ENCODE measurements at regions not wholly inside any gene's neighbourhood (a gene's known extent, or its start where the extent isn't known, plus 50 kb on each side); places are given as distances from the start of the nearest gene placed in this dataset.

- no peaks in the 10 kb centered on the region for H3K27me3 ChIP-seq
- intact Hi-C loops (cut with DNase I; ENCODE audit: low total_unique reads) = no loop called here
- no peaks in the 10 kb centered on the region for H3K9me3 ChIP-seq
- H3K4me3 ChIP-seq = no peak overlapping the region
- no peaks in the 10 kb centered on the region for H3K36me3 ChIP-seq (ENCODE audit: low read depth, missing control alignments)
- WGBS, 2 donors = 88 to 94% methylated on average over 4 of the region's 4 CpGs
- no peak for DNase-seq
- H3K4me1 ChIP-seq = no peaks in the 10 kb centered on the region
- TF ChIP-seq CTCF (IDR thresholded peaks at IDR 0.05) = no peak
- TF ChIP-seq POLR2A (IDR thresholded peaks at IDR 0.05) = no peak
- no peak overlapping the region for H3K27ac ChIP-seq
Measured at GRCh38 chr7:52791176-52791700, 244.2 kb upstream of the POM121L12 start.

DNA sequence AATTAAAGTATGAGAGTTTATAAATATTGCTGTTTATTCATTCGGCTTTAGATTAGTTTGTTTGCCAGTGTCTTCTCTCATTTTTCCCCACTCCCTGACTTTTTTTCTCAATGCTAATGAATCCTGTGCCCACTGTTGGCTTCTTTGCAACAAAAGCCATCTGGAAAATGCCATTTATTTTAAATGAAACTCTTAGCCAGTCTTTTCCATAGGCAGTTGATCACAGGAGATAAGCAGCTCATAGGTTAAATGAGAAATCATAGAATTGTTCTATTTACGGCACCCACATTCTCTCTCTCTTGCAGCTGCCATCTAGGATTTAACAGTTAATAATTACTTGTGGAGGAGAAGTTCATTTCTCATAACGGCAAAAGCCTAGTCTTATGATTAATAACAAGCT lies 249.3 kb upstream of the POM121L12 start:
- Histone ChIP-seq H3K4me1 (no peaks in the 10 kb centered on the region), H3K27ac (no peak overlapping the region), H3K9me3 (no peaks in the 10 kb centered on the region), H3K27me3 (no peaks in the 10 kb centered on the region), H3K4me3 (no peak overlapping the region), H3K36me3 (ENCODE audit: low read depth, missing control alignments) (no peaks in the 10 kb centered on the region)
- no peak for DNase-seq
- intact Hi-C loops (cut with DNase I; ENCODE audit: low total_unique reads) = no loop called here
- no peak for TF ChIP-seq POLR2A (IDR thresholded peaks at IDR 0.05)
- no peak for TF ChIP-seq CTCF (IDR thresholded peaks at IDR 0.05)
- 76% methylated on average over 3 of the region's 3 CpGs for WGBS, 2 donors

- H3K9me3 ChIP-seq = no peaks in the 10 kb centered on the region
- H3K4me1 ChIP-seq = no peaks in the 10 kb centered on the region
- TF ChIP-seq CTCF (IDR thresholded peaks at IDR 0.05) = no peak
- no peak for TF ChIP-seq POLR2A (IDR thresholded peaks at IDR 0.05)
- H3K36me3 ChIP-seq (ENCODE audit: low read depth, missing control alignments) = no peaks in the 10 kb centered on the region
- no peak overlapping the region for H3K27ac ChIP-seq
- no peaks in the 10 kb centered on the region for H3K27me3 ChIP-seq
- no peak for DNase-seq
- H3K4me3 ChIP-seq = no peak overlapping the region
- intact Hi-C loops (cut with DNase I; ENCODE audit: low total_unique reads) = no loop called here
- 81% methylated on average over 5 of the region's 5 CpGs for WGBS, 2 donors
Measured at GRCh38 chr7:52782348-52782747, 253.1 kb upstream of the POM121L12 start.

- no peak for DNase-seq
- Histone ChIP-seq H3K9me3 (no peaks in the 10 kb centered on the region), H3K36me3 (ENCODE audit: low read depth, missing control alignments) (no peaks in the 10 kb centered on the region), H3K4me3 (no peak overlapping the region), H3K4me1 (no peaks in the 10 kb centered on the region), H3K27me3 (no peaks in the 10 kb centered on the region), H3K27ac (no peak overlapping the region)
- WGBS, 2 donors = 45 to 56% methylated on average over 4 of the region's 4 CpGs
- TF ChIP-seq CTCF (IDR thresholded peaks at IDR 0.05) (no peak), POLR2A (IDR thresholded peaks at IDR 0.05) (no peak)
- intact Hi-C loops (cut with DNase I; ENCODE audit: low total_unique reads) = no loop called here
Measured at GRCh38 chr7:52781250-52781649, 254.2 kb upstream of the POM121L12 start.

- H3K36me3 ChIP-seq (ENCODE audit: low read depth, missing control alignments) = no peaks in the 10 kb centered on the region
- DNase-seq = no peak
- no peaks in the 10 kb centered on the region for H3K27me3 ChIP-seq
- H3K9me3 ChIP-seq = no peaks in the 10 kb centered on the region
- no peak overlapping the region for H3K27ac ChIP-seq
- intact Hi-C loops (cut with DNase I; ENCODE audit: low total_unique reads) = no loop called here
- peaks cover 6% of the 10 kb centered on the region for H3K4me1 ChIP-seq
- no peak for TF ChIP-seq CTCF (IDR thresholded peaks at IDR 0.05)
- H3K4me3 ChIP-seq = no peak overlapping the region
Measured at GRCh38 chr7:52779004-52779403, 256.4 kb upstream of the POM121L12 start.

Measured in testis (tissue), 2 donors.